ENCODE measurements at regions not wholly inside any gene's neighbourhood (a gene's known extent, or its start where the extent isn't known, plus 50 kb on each side); places are given as distances from the start of the nearest gene placed in this dataset.

- Histone ChIP-seq H3K4me1 (no peaks in the 10 kb centered on the region), H3K9me3 (peaks cover 0 to 15% (median 0%) of the 10 kb centered on the region in 11 donors), H3K4me3 (no peak overlapping the region), H3K27me3 (no peaks in the 10 kb centered on the region), H3K36me3 (no peaks in the 10 kb centered on the region), H3K27ac (no peak overlapping the region)
- intact Hi-C loops (cut with DNase I) = no loop called here
- DNase-seq (no peak), ATAC-seq (peak in 1 of 8 donors; percentile 47)
- no peak for TF ChIP-seq CTCF (IDR thresholded peaks at IDR 0.05)
- 87% methylated on average over 25 to 26 of the region's 26 CpGs for WGBS, 2 donors
These were observed 1218.8 kb upstream of the EPHA6 start for GRCh38 chr3:95595416-95596075.

DNA sequence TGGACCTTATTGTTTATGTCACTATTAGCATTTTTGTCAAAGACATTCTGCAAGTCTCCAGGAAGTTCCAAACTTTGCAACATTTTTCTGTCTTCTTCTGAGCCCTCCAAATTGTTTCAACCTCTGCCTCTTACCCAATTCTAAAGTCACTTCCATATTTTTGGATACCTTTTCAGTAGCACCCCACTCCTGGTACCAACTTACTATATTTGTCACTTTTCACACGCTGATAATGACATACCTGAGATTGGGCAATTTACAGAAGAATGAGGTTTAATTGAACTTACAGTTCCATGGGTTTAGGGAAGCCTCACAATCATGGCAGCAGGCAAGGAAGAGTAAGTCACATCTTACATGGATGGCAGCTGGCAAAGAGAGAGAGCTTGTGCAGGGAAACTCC lies 1206.5 kb upstream of the EPHA6 start:
- Histone ChIP-seq H3K4me1 (no peaks in the 10 kb centered on the region), H3K4me3 (no peak overlapping the region), H3K36me3 (no peaks in the 10 kb centered on the region), H3K27me3 (no peaks in the 10 kb centered on the region), H3K27ac (no peak overlapping the region), H3K9me3 (peaks cover 0 to 38% (median 17%) of the 10 kb centered on the region in 11 donors)
- ATAC-seq (no peak), DNase-seq (no peak)
- WGBS, 2 donors = 59 to 61% methylated on average over 1 of the region's 1 CpG
- intact Hi-C loops (cut with DNase I) = no loop called here
- TF ChIP-seq CTCF (IDR thresholded peaks at IDR 0.05) = no peak

GRCh38 chr3:95609411-95609810 lies 1205.0 kb upstream of the EPHA6 start:
- Histone ChIP-seq H3K4me3 (no peak overlapping the region), H3K9me3 (peaks cover 0 to 38% (median 17%) of the 10 kb centered on the region in 11 donors), H3K27me3 (no peaks in the 10 kb centered on the region), H3K4me1 (no peaks in the 10 kb centered on the region), H3K27ac (no peak overlapping the region), H3K36me3 (no peaks in the 10 kb centered on the region)
- DNase-seq = no peak
- no peak for TF ChIP-seq CTCF (IDR thresholded peaks at IDR 0.05)
- ATAC-seq = no peak
- intact Hi-C loops (cut with DNase I) = no loop called here

GRCh38 chr3:95612611-95613010 lies 1201.8 kb upstream of the EPHA6 start:
- Histone ChIP-seq H3K9me3 (peaks cover 0 to 18% (median 10%) of the 10 kb centered on the region in 11 donors), H3K27me3 (no peaks in the 10 kb centered on the region), H3K27ac (no peak overlapping the region), H3K4me1 (no peaks in the 10 kb centered on the region), H3K36me3 (no peaks in the 10 kb centered on the region), H3K4me3 (no peak overlapping the region)
- TF ChIP-seq CTCF (IDR thresholded peaks at IDR 0.05) = no peak
- DNase-seq (no peak), ATAC-seq (no peak)
- intact Hi-C loops (cut with DNase I) = no loop called here

Data from heart right ventricle (tissue), 16 donors.